Tibial artery (tissue), 4 donors: ENCODE measurements at regions not wholly inside any gene's neighbourhood (a gene's known extent, or its start where the extent isn't known, plus 50 kb on each side); places are given as distances from the start of the nearest gene placed in this dataset.

Experiments
- DNase-seq, 2 donors: peaks; one replicate each; pipeline ENCODE4 v3.0.0-alpha.2; 2019
- H3K27ac ChIP-seq, 2 donors: fragments of 200-600 bp; sonication (generic) in 1 of 2; 1 replicate in 1 of 2; 2 replicates in 1 of 2; pipeline ENCODE4 v1.5.1; 2018 to 2019; ENCODE audit warnings: mild to moderate bottlenecking in 1 of 2
- H3K27me3 ChIP-seq, 2 donors: fragments of 200-600 bp; sonication (generic) in 1 of 2; one replicate each; pipeline versions ENCODE4 v1.5.1 to v1.6.0; 2016 to 2019
- H3K36me3 ChIP-seq, 3 donors: fragments of 200-600 bp; sonication (generic) in 2 of 3; one replicate each; pipeline ENCODE4 v1.5.1; 2016 to 2019; ENCODE audit warnings: mild to moderate bottlenecking in 2 of 3
- H3K4me1 ChIP-seq, 4 donors: fragments of 200-600 bp; sonication (generic) in 2 of 4; 1 replicate in 3 of 4; 2 replicates in 1 of 4; pipeline ENCODE4 v1.5.1; 2016 to 2019
- H3K4me3 ChIP-seq, 2 donors: fragments of 200-600 bp; sonication (generic) in 1 of 2; 1 replicate in 1 of 2; 2 replicates in 1 of 2; pipeline ENCODE4 v1.5.1; 2018 to 2019; ENCODE audit warnings: mild to moderate bottlenecking in 2 of 2
- H3K9me3 ChIP-seq, 3 donors: fragments of 200-600 bp; sonication (generic) in 1 of 3; one replicate each; pipeline ENCODE4 v1.5.1; 2016 to 2019
- CTCF ChIP-seq, 2 experiments: fragments of 200-600 bp in 1 of 2; fragments of 450-650 bp in 1 of 2; IDR thresholded peaks; one replicate each; pipeline ENCODE4 v1.5.1; 2017 to 2019; ENCODE audit warnings: antibody characterized with exemption in 2 of 2, mild to moderate bottlenecking in 1 of 2, moderate library complexity in 1 of 2
- intact Hi-C: fragments of 100-400 bp; cut with DNase I; formaldehyde crosslinking; loops from one replicate; pipeline ENCODE4 v1.15.0; 2023; ENCODE audit warnings: low total_unique reads

DNA sequence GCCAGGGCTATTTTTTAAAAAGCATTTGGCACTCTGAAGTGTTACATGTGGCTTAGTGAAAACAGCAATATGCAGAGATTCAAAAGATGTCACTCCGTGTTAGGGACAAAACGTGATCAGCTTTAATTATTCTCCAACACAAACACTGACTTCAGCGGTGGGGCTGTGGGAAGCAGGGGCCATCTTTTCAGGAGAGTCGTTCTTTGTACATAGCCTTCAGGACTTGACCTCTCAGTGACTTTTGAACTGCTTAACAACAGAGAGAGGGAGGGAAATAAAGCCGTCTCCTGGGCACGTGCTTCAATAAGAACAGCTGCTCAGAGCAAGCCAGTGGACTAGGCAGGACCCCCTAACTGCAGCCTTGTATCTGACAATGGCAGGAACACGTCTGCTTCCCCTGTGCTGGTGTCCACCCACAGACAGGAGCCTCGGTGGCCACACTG, 95.0 kb upstream of the HDAC4 start:
- intact Hi-C loops, result no loop called here
- H3K4me3 ChIP-seq, result no peak overlapping the region
- H3K4me1 ChIP-seq, result peaks cover 0 to 12% (median 7%) of the 10 kb centered on the region in 4 donors
- no peak overlapping the region for H3K27ac ChIP-seq
- H3K27me3 ChIP-seq, result peaks cover 0 to 12% of the 10 kb centered on the region in 2 donors
- no peak for TF ChIP-seq CTCF (IDR thresholded peaks at IDR 0.05)
- H3K36me3 ChIP-seq, result no peaks in the 10 kb centered on the region
- no peak for DNase-seq
- H3K9me3 ChIP-seq, result no peaks in the 10 kb centered on the region

DNA sequence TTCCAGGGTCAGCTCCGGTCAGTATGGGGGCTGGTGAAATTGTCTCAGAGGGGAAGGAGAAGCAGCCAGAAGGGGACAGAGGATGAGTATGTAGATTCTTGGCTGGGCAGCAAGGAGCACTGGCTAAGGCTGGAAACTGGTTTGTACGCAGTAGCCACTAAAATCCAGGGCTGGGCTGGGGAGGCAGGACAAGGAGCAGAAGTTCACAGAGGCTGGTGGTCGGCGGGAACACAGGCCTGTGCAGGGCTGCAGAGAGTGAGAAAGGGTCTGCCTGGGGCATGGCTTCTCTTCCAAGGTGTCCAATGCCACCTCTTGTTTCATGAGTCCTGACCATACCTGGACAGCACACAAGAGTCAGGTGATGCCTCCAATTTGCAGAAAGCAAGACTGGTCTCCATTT, 94.4 kb upstream of the HDAC4 start:
- no peaks in the 10 kb centered on the region for H3K9me3 ChIP-seq
- peaks cover 0 to 10% (median 7%) of the 10 kb centered on the region in 4 donors for H3K4me1 ChIP-seq
- intact Hi-C loops, result no loop called here
- no peak overlapping the region for H3K27ac ChIP-seq
- H3K4me3 ChIP-seq, result no peak overlapping the region
- peaks cover 0 to 12% of the 10 kb centered on the region in 2 donors for H3K27me3 ChIP-seq
- H3K36me3 ChIP-seq, result no peaks in the 10 kb centered on the region
- no peak for TF ChIP-seq CTCF (IDR thresholded peaks at IDR 0.05)
- DNase-seq, result no peak

DNA sequence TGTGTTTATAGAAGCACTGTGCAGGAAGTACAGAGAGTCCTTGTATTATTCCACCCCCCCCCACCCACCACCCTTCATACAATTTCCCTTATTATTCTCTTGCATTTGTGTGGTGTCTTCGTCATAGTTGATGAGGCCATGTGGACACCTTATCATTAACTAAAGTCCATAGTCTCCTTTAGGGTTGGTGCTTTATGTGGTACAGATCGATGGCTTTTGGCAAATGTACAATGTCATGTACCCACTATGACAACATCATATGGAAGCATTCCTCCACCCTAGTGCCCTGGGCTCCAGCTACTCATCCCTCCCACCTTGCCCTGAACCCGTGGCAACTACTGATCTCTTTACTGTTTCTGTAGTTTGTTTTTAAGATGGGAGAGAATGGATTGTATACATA, 93.8 kb upstream of the HDAC4 start:
- peaks cover 0 to 12% of the 10 kb centered on the region in 2 donors for H3K27me3 ChIP-seq
- TF ChIP-seq CTCF (IDR thresholded peaks at IDR 0.05), result no peak
- intact Hi-C loops, result no loop called here
- DNase-seq, result no peak
- H3K4me3 ChIP-seq, result no peak overlapping the region
- no peak overlapping the region for H3K27ac ChIP-seq
- H3K9me3 ChIP-seq, result no peaks in the 10 kb centered on the region
- H3K36me3 ChIP-seq, result no peaks in the 10 kb centered on the region
- peaks cover 0 to 8% (median 3%) of the 10 kb centered on the region in 4 donors for H3K4me1 ChIP-seq

GRCh38 chr2:239489481-239489880, 88.7 kb upstream of the HDAC4 start:
- Histone ChIP-seq H3K27ac (no peak overlapping the region), H3K4me3 (no peak overlapping the region), H3K4me1 (no peaks in the 10 kb centered on the region), H3K9me3 (no peaks in the 10 kb centered on the region), H3K27me3 (peaks cover 0 to 12% of the 10 kb centered on the region in 2 donors), H3K36me3 (no peaks in the 10 kb centered on the region)
- intact Hi-C loops, result no loop called here
- no peak for DNase-seq
- no peak for TF ChIP-seq CTCF (IDR thresholded peaks at IDR 0.05)

- H3K27me3 ChIP-seq, result peaks cover 0 to 19% of the 10 kb centered on the region in 2 donors
- no peak for TF ChIP-seq CTCF (IDR thresholded peaks at IDR 0.05)
- intact Hi-C loops, result no loop called here
- no peak for DNase-seq
- H3K27ac ChIP-seq, result no peak overlapping the region
- no peak overlapping the region for H3K4me3 ChIP-seq
- no peaks in the 10 kb centered on the region for H3K36me3 ChIP-seq
- no peaks in the 10 kb centered on the region for H3K9me3 ChIP-seq
- H3K4me1 ChIP-seq, result no peaks in the 10 kb centered on the region
Measured at GRCh38 chr2:239488125-239488524, 87.3 kb upstream of the HDAC4 start.

- Histone ChIP-seq H3K36me3 (no peaks in the 10 kb centered on the region), H3K27ac (no peak overlapping the region), H3K4me1 (no peaks in the 10 kb centered on the region), H3K4me3 (no peak overlapping the region), H3K27me3 (peaks cover 0 to 24% of the 10 kb centered on the region in 2 donors), H3K9me3 (no peaks in the 10 kb centered on the region)
- DNase-seq, result no peak
- no peak for TF ChIP-seq CTCF (IDR thresholded peaks at IDR 0.05)
- intact Hi-C loops, result no loop called here
Measured at GRCh38 chr2:239487272-239487671, 86.5 kb upstream of the HDAC4 start.
